ENCODE measurements at regions not wholly inside any gene's neighbourhood (a gene's known extent, or its start where the extent isn't known, plus 50 kb on each side); places are given as distances from the start of the nearest gene placed in this dataset.
"Not testable (repeated sequence)": the region's sequence is repeated elsewhere in the genome, so short reads cannot be mapped to it uniquely, and the experiment has no call there.

DNA sequence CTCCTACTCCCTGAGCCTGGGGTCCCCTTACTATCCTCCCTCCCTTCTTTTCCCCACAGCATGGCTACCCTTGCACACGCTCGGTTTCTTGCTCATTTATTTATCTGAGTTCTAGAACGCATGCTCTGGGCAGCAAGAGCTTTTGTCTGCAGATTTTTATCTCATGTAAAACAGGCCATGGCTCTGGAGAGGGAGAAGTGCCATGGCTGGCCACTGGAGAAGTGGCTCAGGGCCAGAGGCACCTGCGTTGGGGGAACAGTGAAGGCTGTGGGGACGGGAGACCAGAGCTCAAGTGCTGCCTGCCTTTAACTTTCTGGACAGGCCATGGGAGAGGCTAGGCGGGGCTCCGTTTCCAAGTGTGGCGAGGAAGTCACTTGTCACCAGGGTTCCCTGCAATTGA is 177.7 kb upstream of the SULF2 start:
- POLR2A ChIA-PET = no interaction called here
- H3K27me3 ChIP-seq (ENCODE audit: control insufficient read depth, insufficient read depth, low read length) = peaks cover 1% of the 10 kb centered on the region; the same call in 1 of the 2 replicates
- no peak overlapping the region for H3K4me3 ChIP-seq (ENCODE audit: low read depth, low read length)
- CTCF ChIA-PET = interaction anchor here (0.5 to 1.5 kb wide), 2 partner anchors 9 to 401 kb away, joined by 3 read pairs; no protein-coding TSS in a partner anchor
- H3K36me3 ChIP-seq (ENCODE audit: control insufficient read depth, insufficient read depth, low read length) = no peaks in the 10 kb centered on the region
- TF ChIP-seq, protein P1, sequence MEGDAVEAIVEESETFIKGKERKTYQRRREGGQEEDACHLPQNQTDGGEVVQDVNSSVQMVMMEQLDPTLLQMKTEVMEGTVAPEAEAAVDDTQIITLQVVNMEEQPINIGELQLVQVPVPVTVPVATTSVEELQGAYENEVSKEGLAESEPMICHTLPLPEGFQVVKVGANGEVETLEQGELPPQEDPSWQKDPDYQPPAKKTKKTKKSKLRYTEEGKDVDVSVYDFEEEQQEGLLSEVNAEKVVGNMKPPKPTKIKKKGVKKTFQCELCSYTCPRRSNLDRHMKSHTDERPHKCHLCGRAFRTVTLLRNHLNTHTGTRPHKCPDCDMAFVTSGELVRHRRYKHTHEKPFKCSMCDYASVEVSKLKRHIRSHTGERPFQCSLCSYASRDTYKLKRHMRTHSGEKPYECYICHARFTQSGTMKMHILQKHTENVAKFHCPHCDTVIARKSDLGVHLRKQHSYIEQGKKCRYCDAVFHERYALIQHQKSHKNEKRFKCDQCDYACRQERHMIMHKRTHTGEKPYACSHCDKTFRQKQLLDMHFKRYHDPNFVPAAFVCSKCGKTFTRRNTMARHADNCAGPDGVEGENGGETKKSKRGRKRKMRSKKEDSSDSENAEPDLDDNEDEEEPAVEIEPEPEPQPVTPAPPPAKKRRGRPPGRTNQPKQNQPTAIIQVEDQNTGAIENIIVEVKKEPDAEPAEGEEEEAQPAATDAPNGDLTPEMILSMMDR (IDR thresholded peaks at IDR 0.05; ENCODE audit: insufficient read depth, low read depth, low read length) = no peak
- no peak for DNase-seq (ENCODE audit: low read depth)

DNA sequence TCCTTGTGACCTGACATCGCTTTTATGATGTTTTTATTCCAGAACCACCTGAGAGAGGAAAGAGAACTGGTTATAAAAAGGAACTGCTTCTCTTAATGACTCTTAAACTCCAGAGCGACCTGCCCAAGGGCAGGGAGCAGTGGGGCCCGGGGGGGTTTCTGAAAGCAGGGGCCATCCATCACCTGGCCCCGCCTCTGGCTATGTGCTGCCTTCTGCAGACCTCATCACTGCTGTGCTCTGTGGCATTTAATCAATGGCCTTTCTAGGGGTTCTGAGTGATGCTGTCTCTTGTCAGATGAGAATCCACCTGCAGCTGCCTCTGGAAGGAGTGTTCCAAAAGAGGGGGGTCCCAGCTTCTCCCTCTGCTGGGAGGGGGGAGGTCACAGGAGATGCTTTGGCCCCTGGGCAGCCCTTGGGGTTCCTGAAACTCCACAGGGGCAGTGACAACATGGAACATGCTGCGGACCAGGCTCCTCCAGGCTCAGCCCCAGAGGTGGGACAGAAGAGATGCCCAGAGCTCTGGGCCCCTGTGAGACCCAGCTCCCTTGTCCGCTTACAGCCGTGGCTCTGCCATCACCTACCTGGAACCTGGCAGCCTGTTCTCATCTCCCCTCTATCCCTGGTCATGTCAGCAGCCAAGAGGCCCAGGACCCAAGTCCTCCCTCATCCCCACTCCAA is 177.1 kb upstream of the SULF2 start:
- TF ChIP-seq, protein P1 (IDR thresholded peaks at IDR 0.05; ENCODE audit: insufficient read depth, low read depth, low read length) = no peak
- Histone ChIP-seq H3K27me3 (ENCODE audit: control insufficient read depth, insufficient read depth, low read length) (peaks cover 1% of the 10 kb centered on the region; the same call in 1 of the 2 replicates), H3K4me3 (ENCODE audit: low read depth, low read length) (no peak overlapping the region), H3K36me3 (ENCODE audit: control insufficient read depth, insufficient read depth, low read length) (no peaks in the 10 kb centered on the region)
- ChIA-PET POLR2A (no interaction called here), CTCF (interaction anchor here (0.5 to 1.5 kb wide), 2 partner anchors 8 to 402 kb away, joined by 3 read pairs; no protein-coding TSS in a partner anchor)
- DNase-seq (ENCODE audit: low read depth) = no peak

DNA sequence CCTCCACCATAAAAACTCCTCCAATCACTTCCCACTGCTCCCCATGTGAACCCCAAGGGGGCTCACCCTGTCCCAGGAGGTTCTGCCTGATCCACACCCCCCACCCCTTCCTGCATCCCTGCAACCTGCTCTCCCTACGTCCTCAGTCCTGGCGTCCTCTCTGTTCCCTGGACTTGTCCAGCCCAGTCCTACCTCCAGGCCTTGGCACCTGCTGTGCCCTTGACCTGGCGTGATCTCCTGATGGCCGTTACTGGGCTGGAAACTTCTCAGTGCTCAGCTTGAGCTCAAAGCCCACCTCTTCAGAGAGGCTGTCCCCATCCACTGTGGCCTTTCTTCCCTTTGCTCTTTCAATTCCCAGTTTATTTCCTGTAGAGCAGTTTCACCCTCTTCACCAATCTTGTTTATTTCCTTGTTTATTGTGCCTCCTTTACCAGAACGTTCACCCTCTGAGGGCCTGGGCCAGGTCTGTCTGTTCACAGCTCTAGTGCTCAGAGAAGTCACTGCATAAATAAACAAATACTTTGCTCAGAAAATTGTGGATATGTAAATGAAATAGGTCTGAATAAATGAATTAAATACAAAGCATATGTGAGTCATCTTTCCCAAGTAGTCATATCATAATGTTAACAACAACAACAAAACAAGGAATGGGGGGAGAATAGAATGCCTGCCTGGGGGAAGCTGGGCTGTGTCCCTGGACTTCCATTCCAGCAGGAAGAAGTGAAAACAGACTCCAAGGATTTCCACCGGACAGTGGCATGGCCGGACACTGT is 175.7 kb upstream of the SULF2 start:
- H3K27me3 ChIP-seq (ENCODE audit: control insufficient read depth, insufficient read depth, low read length) = peaks cover 1% of the 10 kb centered on the region; the same call in 1 of the 2 replicates
- no peaks in the 10 kb centered on the region for H3K36me3 ChIP-seq (ENCODE audit: control insufficient read depth, insufficient read depth, low read length)
- ChIA-PET POLR2A (no interaction called here), CTCF (no interaction called here)
- no peak for DNase-seq (ENCODE audit: low read depth)
- H3K4me3 ChIP-seq (ENCODE audit: low read depth, low read length) = no peak overlapping the region
- TF ChIP-seq, protein P1 (IDR thresholded peaks at IDR 0.05; ENCODE audit: insufficient read depth, low read depth, low read length) = no peak

DNA sequence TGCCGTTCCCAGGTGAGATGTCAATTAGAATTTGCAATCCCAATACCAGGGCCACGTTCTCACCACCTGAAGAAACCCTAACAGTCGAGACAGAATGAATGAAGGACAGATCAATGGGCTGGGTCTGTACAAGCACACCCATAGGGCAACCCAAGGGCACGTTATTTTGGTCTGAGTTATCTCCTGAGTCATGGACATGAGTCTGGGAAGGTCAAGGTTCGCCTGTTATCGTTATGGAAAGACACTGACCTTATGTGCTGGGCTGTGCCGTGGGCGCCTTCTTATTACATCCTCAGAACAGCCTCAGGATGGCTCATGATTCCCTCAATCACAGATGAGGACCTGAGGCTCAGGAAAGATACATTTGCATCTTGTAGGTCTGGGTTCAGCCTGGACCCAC is 175.0 kb upstream of the SULF2 start:
- POLR2A ChIA-PET = no interaction called here
- peaks cover 1% of the 10 kb centered on the region; the same call in 1 of the 2 replicates for H3K27me3 ChIP-seq (ENCODE audit: control insufficient read depth, insufficient read depth, low read length)
- CTCF ChIA-PET = interaction anchor here (0.8 kb wide), 1 partner anchor 19 kb away, joined by 3 read pairs; no protein-coding TSS in a partner anchor
- no peaks in the 10 kb centered on the region for H3K36me3 ChIP-seq (ENCODE audit: control insufficient read depth, insufficient read depth, low read length)
- TF ChIP-seq, protein P1 (IDR thresholded peaks at IDR 0.05; ENCODE audit: insufficient read depth, low read depth, low read length) = no peak
- DNase-seq (ENCODE audit: low read depth) = no peak
- no peak overlapping the region for H3K4me3 ChIP-seq (ENCODE audit: low read depth, low read length)

GRCh38 chr20:47957989-47958801 is 172.9 kb upstream of the SULF2 start:
- CTCF ChIA-PET; H3K36me3 ChIP-seq (ENCODE audit: control insufficient read depth, insufficient read depth, low read length); H3K27me3 ChIP-seq (ENCODE audit: control insufficient read depth, insufficient read depth, low read length); DNase-seq (ENCODE audit: low read depth); H3K4me3 ChIP-seq (ENCODE audit: low read depth, low read length); POLR2A ChIA-PET: not testable (repeated sequence)
